IMR-90 (cell line): ENCODE measurements at regions not wholly inside any gene's neighbourhood (a gene's known extent, or its start where the extent isn't known, plus 50 kb on each side); places are given as distances from the start of the nearest gene placed in this dataset.

Source experiments
- ATAC-seq: fragments of 200-7000 bp; cut with Tn5 transposase; 2 replicates; pipeline ENCODE4 v1.9.1; 2020; ENCODE audit warnings: low read depth, mild to moderate bottlenecking, moderate library complexity
- BruUV-seq: library from RNA; stranded (reverse); fragments of 400-500 nt; replicated peaks from 2 replicates; lab custom pipeline; 2021; lab: Mats Ljungman, UMichigan
- CTCF ChIA-PET: fragments of 300-600 bp; formaldehyde crosslinking; extraction: SDS; loops from one replicate; lab custom pipeline; 2021; ENCODE audit warnings: antibody characterized with exemption; lab: Yijun Ruan, JAX
- POLR2A ChIA-PET: fragments of 300-600 bp; sonication (Branson Sonifier 250); formaldehyde crosslinking; loops from one replicate; lab custom pipeline; 2022; ENCODE audit warnings: antibody characterized with exemption; ENCODE audit not compliant: unreplicated experiment; lab: Charles Lee
- DNase-seq: peaks from one replicate; pipeline ENCODE4 v3.0.0; 2013
- H2AFZ ChIP-seq: replicated peaks from 2 replicates; pipeline ENCODE3; 2013; ENCODE audit warnings: low read length, mild to moderate bottlenecking; ENCODE audit not compliant: poor library complexity
- H2AK5ac ChIP-seq: 2 replicates; pipeline ENCODE4 v1.6.1; 2013; ENCODE audit warnings: low read depth, low read length, inconsistent platforms
- H2AK9ac ChIP-seq: replicated peaks from 2 replicates; pipeline ENCODE3; 2013; ENCODE audit warnings: mild to moderate bottlenecking, low read depth, low read length, moderate library complexity; ENCODE audit not compliant: poor library complexity
- H2BK120ac ChIP-seq: 2 replicates; pipeline ENCODE4 v1.6.1; 2013; ENCODE audit warnings: low read depth, low read length, inconsistent platforms
- H2BK15ac ChIP-seq: 3 replicates; pipeline ENCODE4 v1.6.1; 2013; ENCODE audit warnings: low read depth, low read length, inconsistent platforms
- H2BK20ac ChIP-seq: 2 replicates; pipeline ENCODE4 v1.6.1; 2013; ENCODE audit warnings: low read depth, mild to moderate bottlenecking, inconsistent platforms, low read length, moderate library complexity
- H2BK5ac ChIP-seq: 2 replicates; pipeline ENCODE4 v1.6.1; 2013; ENCODE audit warnings: mild to moderate bottlenecking, low read depth, low read length, inconsistent platforms; ENCODE audit not compliant: poor library complexity, severe bottlenecking
- H3K14ac ChIP-seq: replicated peaks from 2 replicates; pipeline ENCODE4 v1.6.1; 2013; ENCODE audit warnings: low read depth, low read length, inconsistent platforms
- H3K18ac ChIP-seq: 2 replicates; pipeline ENCODE4 v1.6.1; 2013; ENCODE audit warnings: low read depth, low read length, control low read depth
- H3K23ac ChIP-seq: 2 replicates; pipeline ENCODE4 v1.6.1; 2013; ENCODE audit warnings: low read depth, low read length, inconsistent platforms
- H3K27ac ChIP-seq: 2 replicates; pipeline ENCODE4 v1.5.1; 2013; ENCODE audit warnings: mild to moderate bottlenecking, control low read depth, low read length; ENCODE audit not compliant: insufficient read depth
- H3K27me3 ChIP-seq: 2 replicates; pipeline ENCODE4 v1.6.1; 2013; ENCODE audit warnings: low read length; ENCODE audit not compliant: control insufficient read depth, insufficient read depth
- H3K36me3 ChIP-seq: 2 replicates; pipeline ENCODE4 v1.6.1; 2013; ENCODE audit warnings: low read length, mixed read lengths; ENCODE audit not compliant: control insufficient read depth, insufficient read depth
- H3K4ac ChIP-seq: 2 replicates; pipeline ENCODE4 v1.6.1; 2013; ENCODE audit warnings: low read depth, low read length, inconsistent platforms
- H3K4me1 ChIP-seq: 2 replicates; pipeline ENCODE4 v1.6.1; 2013; ENCODE audit warnings: low read length, mixed read lengths; ENCODE audit not compliant: control insufficient read depth, insufficient read depth
- H3K4me2 ChIP-seq: 2 replicates; pipeline ENCODE4 v1.6.1; 2013; ENCODE audit warnings: low read depth, mild to moderate bottlenecking, control low read depth, low read length, moderate library complexity
- H3K4me3 ChIP-seq: 2 replicates; pipeline ENCODE4 v1.5.1; 2013; ENCODE audit warnings: low read depth, mild to moderate bottlenecking, control low read depth, low read length, moderate library complexity; ENCODE audit not compliant: insufficient read depth
- H3K56ac ChIP-seq: 2 replicates; pipeline ENCODE4 v1.6.1; 2013; ENCODE audit warnings: low read length, inconsistent platforms; ENCODE audit not compliant: insufficient read depth; ENCODE audit errors: extremely low read depth
- H3K79me1 ChIP-seq, 2 experiments: 2 replicates each; pipeline ENCODE4 v1.6.1; 2013; ENCODE audit warnings: low read length in 2 of 2, inconsistent platforms in 1 of 2, low read depth in 1 of 2
- H3K9ac ChIP-seq: 2 replicates; pipeline ENCODE4 v1.6.1; 2013; ENCODE audit warnings: low read depth, low read length, control low read depth
- H3K9me1 ChIP-seq: 2 replicates; pipeline ENCODE4 v1.6.1; 2013; ENCODE audit warnings: low read length, inconsistent platforms; ENCODE audit not compliant: insufficient read depth
- H3K9me3 ChIP-seq: 2 replicates; pipeline ENCODE4 v1.6.1; 2013; ENCODE audit warnings: low read length; ENCODE audit not compliant: control insufficient read depth, insufficient read depth
- H4K20me1 ChIP-seq: 2 replicates; pipeline ENCODE4 v1.6.1; 2013; ENCODE audit warnings: low read length, inconsistent platforms; ENCODE audit not compliant: insufficient read depth
- H4K5ac ChIP-seq: 2 replicates; pipeline ENCODE4 v1.6.1; 2013; ENCODE audit warnings: mild to moderate bottlenecking, low read depth, low read length, control low read depth
- H4K8ac ChIP-seq, 2 experiments: 2 replicates each; pipeline ENCODE4 v1.6.1; 2013; ENCODE audit warnings: low read depth in 2 of 2, low read length in 2 of 2, control low read depth in 1 of 2, inconsistent platforms in 1 of 2
- H4K91ac ChIP-seq: 2 replicates; pipeline ENCODE4 v1.6.1; 2013; ENCODE audit warnings: low read depth, low read length, inconsistent platforms; ENCODE audit not compliant: insufficient read depth
- BHLHE40 ChIP-seq: fragments of 150-350 bp; IDR thresholded peaks from 2 replicates; pipeline ENCODE4 v1.6.1; 2016; ENCODE audit warnings: mild to moderate bottlenecking, low read depth, low read length
- CEBPB ChIP-seq: IDR thresholded peaks from 2 replicates; pipeline ENCODE4 v1.6.1; 2012; ENCODE audit warnings: low read depth, low read length, improper control_type of control experiment
- CHD1 ChIP-seq: IDR thresholded peaks from 2 replicates; pipeline ENCODE4 v1.6.1; 2012; ENCODE audit warnings: low read depth, low read length, improper control_type of control experiment
- FOS ChIP-seq: fragments of 150-350 bp; IDR thresholded peaks from 2 replicates; pipeline ENCODE4 v1.6.1; 2016; ENCODE audit warnings: low read depth, low read length
- MAFK ChIP-seq: IDR thresholded peaks from 2 replicates; pipeline ENCODE4 v1.6.1; 2012; ENCODE audit warnings: low read depth, low read length, improper control_type of control experiment
- MAZ ChIP-seq: IDR thresholded peaks from 2 replicates; pipeline ENCODE4 v1.6.1; 2012; ENCODE audit warnings: low read depth, mild to moderate bottlenecking, low read length, improper control_type of control experiment, moderate library complexity, borderline replicate concordance
- MXI1 ChIP-seq: IDR thresholded peaks from 2 replicates; pipeline ENCODE4 v1.6.1; 2012; ENCODE audit warnings: low read depth, mild to moderate bottlenecking, low read length, moderate library complexity, borderline replicate concordance
- NFE2L2 ChIP-seq: fragments of 150-350 bp; IDR thresholded peaks from 2 replicates; pipeline ENCODE4 v1.6.1; 2016; ENCODE audit warnings: low read depth, mild to moderate bottlenecking, low read length
- POLR2A ChIP-seq: IDR thresholded peaks from 2 replicates; pipeline ENCODE4 v1.6.1; 2012; ENCODE audit warnings: mild to moderate bottlenecking, low read depth, low read length
- RAD21 ChIP-seq: IDR thresholded peaks from 2 replicates; pipeline ENCODE4 v1.6.1; 2012; ENCODE audit warnings: low read length, improper control_type of control experiment
- RCOR1 ChIP-seq: IDR thresholded peaks from 2 replicates; pipeline ENCODE4 v1.6.1; 2012; ENCODE audit warnings: mild to moderate bottlenecking, low read length, improper control_type of control experiment; ENCODE audit not compliant: insufficient replicate concordance
- RFX5 ChIP-seq: IDR thresholded peaks from 2 replicates; pipeline ENCODE4 v1.8.0; 2012; ENCODE audit warnings: low read depth, mild to moderate bottlenecking, low read length, moderate library complexity
- SMC3 ChIP-seq: fragments of 150-350 bp; IDR thresholded peaks from 2 replicates; pipeline ENCODE4 v1.6.1; 2016; ENCODE audit warnings: low read depth, mild to moderate bottlenecking, antibody characterized with exemption, low read length, moderate library complexity
- WGBS, 2 experiments: methylation state at CpG; one replicate each; pipeline versions ENCODE4 v1.1.5 to v1.1.7; 2013; ENCODE audit warnings: missing lambda C conversion rate in 2 of 2; ENCODE audit not compliant: insufficient read length in 1 of 2; ENCODE audit errors: extremely low coverage in 2 of 2; 5-methylcytosine and 5-hydroxymethylcytosine counted together
- dilution Hi-C: fragments of 300-500 bp; cut with HindIII; formaldehyde crosslinking; loops from one replicate; pipeline ENCODE4 v1.14.3; 2018; ENCODE audit warnings: low sequenced_read_pairs; ENCODE audit not compliant: unreplicated experiment
- in situ Hi-C: fragments of 300-500 bp; cut with MboI; formaldehyde crosslinking; loops from 3 replicates; pipeline ENCODE4 v1.14.3; 2019; ENCODE audit warnings: low sequenced_read_pairs, inconsistent platforms, mixed read lengths
- intact Hi-C: fragments of 100-400 bp; cut with micrococcal nuclease; formaldehyde crosslinking; loops from 2 replicates; pipeline ENCODE4 v1.10.0; 2022
- TF ChIP-seq, protein P1 (sequence below): fragments of 150-350 bp; IDR thresholded peaks from 2 replicates; pipeline ENCODE4 v1.6.1; 2016; ENCODE audit warnings: low read depth, mild to moderate bottlenecking, low read length, moderate library complexity, borderline replicate concordance
- TF ChIP-seq, protein P2 (sequence below): fragments of 150-350 bp; IDR thresholded peaks from 2 replicates; pipeline ENCODE4 v1.6.1; 2017; ENCODE audit warnings: mild to moderate bottlenecking, antibody characterized with exemption, low read length, low read depth
- TF ChIP-seq, protein P3 (sequence below): conservative IDR thresholded peaks from 2 replicates; pipeline ENCODE4 v1.5.1; 2012; ENCODE audit warnings: mild to moderate bottlenecking, low read depth, low read length, improper control_type of control experiment

DNA sequence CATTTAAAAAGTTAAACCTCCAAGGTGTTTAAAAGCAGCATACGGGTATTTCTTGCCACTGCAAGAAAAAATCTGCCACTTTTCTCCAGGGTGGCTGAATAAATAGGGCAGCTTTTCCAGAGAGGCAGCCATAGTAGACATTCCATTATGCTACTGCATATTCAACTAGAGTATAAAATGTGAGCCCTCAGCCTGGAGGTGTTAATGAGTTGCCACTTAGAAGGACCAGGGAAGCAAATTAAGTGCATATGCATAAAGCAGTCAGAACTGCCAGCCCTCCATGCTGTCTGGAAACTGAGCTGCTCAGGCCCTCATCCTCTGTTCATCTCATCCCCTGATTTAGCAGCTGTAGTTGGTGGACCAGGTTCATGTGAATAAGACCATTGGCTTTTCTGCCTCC is 99.4 kb downstream of the DIRAS3 start:
- Histone ChIP-seq H4K8ac (no peak overlapping the region), H3K36me3 (no peaks in the 10 kb centered on the region), H3K9me3 (no peaks in the 10 kb centered on the region), H3K4me2 (no peak overlapping the region), H2BK120ac (no peak overlapping the region), H2BK5ac (no peak overlapping the region), H3K4me3 (no peak overlapping the region), H2AK9ac (no peak overlapping the region), H2BK15ac (no peak overlapping the region), H3K79me1 (no peaks in the 10 kb centered on the region), H3K56ac (no peak overlapping the region), H2AFZ (no peak overlapping the region), H3K27me3 (no peaks in the 10 kb centered on the region), H4K20me1 (no peaks in the 10 kb centered on the region), H3K4me1 (peaks cover 19% of the 10 kb centered on the region), H3K18ac (no peak overlapping the region), H3K4ac (no peak overlapping the region), H3K14ac (no peak overlapping the region), H2BK20ac (no peak overlapping the region), H2AK5ac (no peak overlapping the region), H3K9ac (no peak overlapping the region), H4K5ac (no peak overlapping the region), H4K91ac (no peak overlapping the region), H3K23ac (no peak overlapping the region), H3K27ac (no peak overlapping the region), H3K9me1 (peaks cover 6% of the 10 kb centered on the region; the same call in 1 of the 2 replicates)
- no TSS peak for BruUV-seq
- POLR2A ChIA-PET: no interaction called here
- no CpG with 5 or more reads among the region's 1 CpG for WGBS, 2 experiments
- ATAC-seq: no peak
- intact Hi-C loops (no loop called here), dilution Hi-C loops (no loop called here), in situ Hi-C loops (no loop called here)
- CTCF ChIA-PET: no interaction called here
- TF ChIP-seq MAZ (no peak), SMC3 (no peak), FOS (no peak), MXI1 (no peak), RFX5 (no peak), CHD1 (no peak), NFE2L2 (no peak), MAFK (no peak), CEBPB (no peak), RAD21 (no peak), BHLHE40 (no peak), RCOR1 (no peak), POLR2A (no peak)
- TF ChIP-seq, protein P1, sequence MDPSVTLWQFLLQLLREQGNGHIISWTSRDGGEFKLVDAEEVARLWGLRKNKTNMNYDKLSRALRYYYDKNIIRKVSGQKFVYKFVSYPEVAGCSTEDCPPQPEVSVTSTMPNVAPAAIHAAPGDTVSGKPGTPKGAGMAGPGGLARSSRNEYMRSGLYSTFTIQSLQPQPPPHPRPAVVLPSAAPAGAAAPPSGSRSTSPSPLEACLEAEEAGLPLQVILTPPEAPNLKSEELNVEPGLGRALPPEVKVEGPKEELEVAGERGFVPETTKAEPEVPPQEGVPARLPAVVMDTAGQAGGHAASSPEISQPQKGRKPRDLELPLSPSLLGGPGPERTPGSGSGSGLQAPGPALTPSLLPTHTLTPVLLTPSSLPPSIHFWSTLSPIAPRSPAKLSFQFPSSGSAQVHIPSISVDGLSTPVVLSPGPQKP: no peak
- TF ChIP-seq, protein P2, sequence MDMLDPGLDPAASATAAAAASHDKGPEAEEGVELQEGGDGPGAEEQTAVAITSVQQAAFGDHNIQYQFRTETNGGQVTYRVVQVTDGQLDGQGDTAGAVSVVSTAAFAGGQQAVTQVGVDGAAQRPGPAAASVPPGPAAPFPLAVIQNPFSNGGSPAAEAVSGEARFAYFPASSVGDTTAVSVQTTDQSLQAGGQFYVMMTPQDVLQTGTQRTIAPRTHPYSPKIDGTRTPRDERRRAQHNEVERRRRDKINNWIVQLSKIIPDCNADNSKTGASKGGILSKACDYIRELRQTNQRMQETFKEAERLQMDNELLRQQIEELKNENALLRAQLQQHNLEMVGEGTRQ: no peak
- TF ChIP-seq, protein P3, sequence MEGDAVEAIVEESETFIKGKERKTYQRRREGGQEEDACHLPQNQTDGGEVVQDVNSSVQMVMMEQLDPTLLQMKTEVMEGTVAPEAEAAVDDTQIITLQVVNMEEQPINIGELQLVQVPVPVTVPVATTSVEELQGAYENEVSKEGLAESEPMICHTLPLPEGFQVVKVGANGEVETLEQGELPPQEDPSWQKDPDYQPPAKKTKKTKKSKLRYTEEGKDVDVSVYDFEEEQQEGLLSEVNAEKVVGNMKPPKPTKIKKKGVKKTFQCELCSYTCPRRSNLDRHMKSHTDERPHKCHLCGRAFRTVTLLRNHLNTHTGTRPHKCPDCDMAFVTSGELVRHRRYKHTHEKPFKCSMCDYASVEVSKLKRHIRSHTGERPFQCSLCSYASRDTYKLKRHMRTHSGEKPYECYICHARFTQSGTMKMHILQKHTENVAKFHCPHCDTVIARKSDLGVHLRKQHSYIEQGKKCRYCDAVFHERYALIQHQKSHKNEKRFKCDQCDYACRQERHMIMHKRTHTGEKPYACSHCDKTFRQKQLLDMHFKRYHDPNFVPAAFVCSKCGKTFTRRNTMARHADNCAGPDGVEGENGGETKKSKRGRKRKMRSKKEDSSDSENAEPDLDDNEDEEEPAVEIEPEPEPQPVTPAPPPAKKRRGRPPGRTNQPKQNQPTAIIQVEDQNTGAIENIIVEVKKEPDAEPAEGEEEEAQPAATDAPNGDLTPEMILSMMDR: no peak
- no peak for DNase-seq
